ENCODE measurements at regions not wholly inside any gene's neighbourhood (a gene's known extent, or its start where the extent isn't known, plus 50 kb on each side); places are given as distances from the start of the nearest gene placed in this dataset.

GRCh38 chr16:6528217-6528616, 804.4 kb upstream of the RBFOX1 start:
- Histone ChIP-seq H3K9me1 (replicated peaks; ENCODE audit: control insufficient read depth, extremely low read depth, insufficient read depth, low read length) (no peaks in the 10 kb centered on the region), H4K20me1 (replicated peaks; ENCODE audit: control insufficient read depth, extremely low read depth, insufficient read depth, low read length) (no peaks in the 10 kb centered on the region), H3K4me2 (ENCODE audit: insufficient read depth, low read length) (no peak overlapping the region), H3K4me3 (replicated peaks in 1 of 3; ENCODE audit: insufficient read depth in 1 of 3, low read depth in 1 of 3, low read length in 3 of 3) (no peak overlapping the region), H2AFZ (ENCODE audit: low read depth, low read length) (no peak overlapping the region), H3K4me1 (ENCODE audit: control insufficient read depth, extremely low read depth, insufficient read depth, low read length) (no peaks in the 10 kb centered on the region), H3K36me3 (ENCODE audit: control insufficient read depth in 2 of 2, extremely low read depth in 1 of 2, insufficient read depth in 2 of 2, low read length in 2 of 2) (no peaks in the 10 kb centered on the region), H3K9me3 (replicated peaks; ENCODE audit: control insufficient read depth, insufficient read depth, low read length) (peaks cover 14% of the 10 kb centered on the region), H3K9ac (replicated peaks; ENCODE audit: extremely low read depth, insufficient read depth, low read length) (no peak overlapping the region), H3K27ac (ENCODE audit: insufficient read depth, low read depth, low read length) (no peak overlapping the region), H3K79me2 (ENCODE audit: control insufficient read depth, insufficient read depth, low read length) (no peaks in the 10 kb centered on the region), H3K27me3 (ENCODE audit: control insufficient read depth in 2 of 2, insufficient read depth in 2 of 2, low read length in 2 of 2) (no peaks in the 10 kb centered on the region)
- FAIRE-seq = no peak
- no TSS peak for BruUV-seq (replicated peaks)
- POLR2A ChIA-PET = no interaction called here
- CTCF ChIA-PET = no interaction called here
- DNase-seq (ENCODE audit: low read depth, low spot score) = no peak
- TF ChIP-seq JUN (IDR thresholded peaks at IDR 0.05; ENCODE audit: borderline replicate concordance, insufficient read depth, insufficient read length, low read depth) (no peak), POLR2AphosphoS5 (IDR thresholded peaks at IDR 0.05; ENCODE audit: insufficient read depth, low read depth, low read length) (no peak), FOS (IDR thresholded peaks at IDR 0.05; ENCODE audit: borderline replicate concordance, insufficient read depth, low read length) (no peak), POLR2A (IDR thresholded peaks at IDR 0.05; ENCODE audit: low read depth, low read length) (no peak), GATA2 (IDR thresholded peaks at IDR 0.05; ENCODE audit: insufficient read depth, insufficient read length, low read depth, low read length) (no peak)
- dilution Hi-C loops (cut with MboI; ENCODE audit: extremely low pct_ligation_motif_present, low sequenced_read_pairs) = no loop called here
- intact Hi-C loops (cut with micrococcal nuclease) = no loop called here

- intact Hi-C loops (cut with micrococcal nuclease) (no loop called here), dilution Hi-C loops (cut with MboI; ENCODE audit: extremely low pct_ligation_motif_present, low sequenced_read_pairs) (no loop called here)
- BruUV-seq (replicated peaks) = no TSS peak
- no peaks in the 10 kb centered on the region for H3K36me3 ChIP-seq (ENCODE audit: control insufficient read depth in 2 of 2, extremely low read depth in 1 of 2, insufficient read depth in 2 of 2, low read length in 2 of 2)
- H3K4me2 ChIP-seq (ENCODE audit: insufficient read depth, low read length) = no peak overlapping the region
- FAIRE-seq (no peak), DNase-seq (ENCODE audit: low read depth, low spot score) (no peak)
- no peaks in the 10 kb centered on the region for H3K9me1 ChIP-seq (replicated peaks; ENCODE audit: control insufficient read depth, extremely low read depth, insufficient read depth, low read length)
- no peaks in the 10 kb centered on the region for H3K4me1 ChIP-seq (ENCODE audit: control insufficient read depth, extremely low read depth, insufficient read depth, low read length)
- ChIA-PET CTCF (no interaction called here), POLR2A (no interaction called here)
- TF ChIP-seq FOS (IDR thresholded peaks at IDR 0.05; ENCODE audit: borderline replicate concordance, insufficient read depth, low read length) = no peak
- no peak for TF ChIP-seq POLR2A (IDR thresholded peaks at IDR 0.05; ENCODE audit: low read depth, low read length)
- no peak for TF ChIP-seq MAX (IDR thresholded peaks at IDR 0.05; ENCODE audit: insufficient read depth, insufficient read length)
- no peak for TF ChIP-seq EZH2 (IDR thresholded peaks at IDR 0.05; ENCODE audit: borderline replicate concordance, low read depth, low read length, severe bottlenecking)
- no peak for TF ChIP-seq CTCF (IDR thresholded peaks at IDR 0.05; ENCODE audit: extremely low read depth in 1 of 2, insufficient read depth in 1 of 2, low read depth in 1 of 2, low read length in 2 of 2)
- TF ChIP-seq GATA2 (IDR thresholded peaks at IDR 0.05; ENCODE audit: insufficient read depth, insufficient read length, low read depth, low read length) = no peak
- TF ChIP-seq POLR2AphosphoS5 (IDR thresholded peaks at IDR 0.05; ENCODE audit: insufficient read depth, low read depth, low read length) = no peak
- H3K9ac ChIP-seq (replicated peaks; ENCODE audit: extremely low read depth, insufficient read depth, low read length) = no peak overlapping the region
- H3K27ac ChIP-seq (ENCODE audit: insufficient read depth, low read depth, low read length) = no peak overlapping the region
- H2AFZ ChIP-seq (ENCODE audit: low read depth, low read length) = no peak overlapping the region
- H4K20me1 ChIP-seq (replicated peaks; ENCODE audit: control insufficient read depth, extremely low read depth, insufficient read depth, low read length) = no peaks in the 10 kb centered on the region
- H3K9me3 ChIP-seq (replicated peaks; ENCODE audit: control insufficient read depth, insufficient read depth, low read length) = peaks cover 13% of the 10 kb centered on the region
- no peak overlapping the region for H3K4me3 ChIP-seq (replicated peaks in 1 of 3; ENCODE audit: insufficient read depth in 1 of 3, low read depth in 1 of 3, low read length in 3 of 3)
- no peaks in the 10 kb centered on the region for H3K79me2 ChIP-seq (ENCODE audit: control insufficient read depth, insufficient read depth, low read length)
- no peaks in the 10 kb centered on the region for H3K27me3 ChIP-seq (ENCODE audit: control insufficient read depth in 2 of 2, insufficient read depth in 2 of 2, low read length in 2 of 2)
Observed at GRCh38 chr16:6527646-6528045, 805.0 kb upstream of the RBFOX1 start.
